SK-N-SH (cell line): ENCODE measurements at regions not wholly inside any gene's neighbourhood (a gene's known extent, or its start where the extent isn't known, plus 50 kb on each side); places are given as distances from the start of the nearest gene placed in this dataset.

Experiments
- CTCF ChIA-PET: fragments of 300-600, 350-600 bp; formaldehyde crosslinking; extraction: SDS; loops from one replicate; lab custom pipeline; 2021; lab: Yijun Ruan, JAX
- POLR2A ChIA-PET: fragments of 350-600 bp; sonication (Branson Sonifier 250); formaldehyde crosslinking; extraction: SDS; loops from one replicate; lab custom pipeline; 2020; ENCODE audit warnings: antibody characterized with exemption, inconsistent platforms; lab: Yijun Ruan, JAX
- DNase-seq: peaks from one replicate; pipeline ENCODE4 v3.0.0; 2012
- H2AFZ ChIP-seq: fragments of 200-600 bp; sonication (generic); 2 replicates; pipeline ENCODE4 v1.8.1; 2016; ENCODE audit warnings: antibody characterized with exemption, mild to moderate bottlenecking, low read depth
- H3F3A ChIP-seq: fragments of 200-600 bp; sonication (generic); replicated peaks from 2 replicates; pipeline ENCODE3; 2016; ENCODE audit warnings: antibody characterized with exemption, mild to moderate bottlenecking; ENCODE audit not compliant: insufficient read depth
- H3K27ac ChIP-seq, 2 experiments: fragments of 200-500 bp in 1 of 2; fragments of 200-600 bp in 1 of 2; sonication (Bioruptor generic) in 1 of 2; sonication (generic), shearing (Covaris generic) in 1 of 2; 2 replicates each; pipeline versions ENCODE4 v1.5.1 to v1.6.1; 2014 to 2016; ENCODE audit warnings: low read depth in 2 of 2, inconsistent platforms in 1 of 2, low read length in 1 of 2, mild to moderate bottlenecking in 1 of 2, mixed read lengths in 1 of 2
- H3K27me3 ChIP-seq: fragments of 200-600 bp; sonication (generic), shearing (Covaris generic); 2 replicates; pipeline ENCODE4 v1.6.1; 2016; ENCODE audit warnings: mixed run types; ENCODE audit not compliant: insufficient read depth
- H3K36me3 ChIP-seq, 2 experiments: fragments of 200-500 bp in 1 of 2; fragments of 200-600 bp in 1 of 2; sonication (Bioruptor generic) in 1 of 2; sonication (generic) in 1 of 2; replicated peaks in 1 of 2; 2 replicates each; pipeline versions ENCODE3 to v1.5.1; 2014 to 2016; ENCODE audit warnings: low read length in 1 of 2, mild to moderate bottlenecking in 1 of 2; ENCODE audit not compliant: insufficient read depth in 2 of 2, control insufficient read depth in 1 of 2
- H3K4me1 ChIP-seq, 2 experiments: fragments of 200-500 bp in 1 of 2; fragments of 200-600 bp in 1 of 2; sonication (Bioruptor generic) in 1 of 2; sonication (generic), shearing (Covaris generic) in 1 of 2; 2 replicates each; pipeline versions ENCODE4 v1.5.1 to v1.6.1; 2014 to 2016; ENCODE audit warnings: low read depth in 1 of 2, low read length in 1 of 2, mixed run types in 1 of 2; ENCODE audit not compliant: insufficient read depth in 2 of 2, control insufficient read depth in 1 of 2
- H3K4me2 ChIP-seq: fragments of 200-600 bp; sonication (generic), shearing (Covaris generic); 2 replicates; pipeline ENCODE4 v1.6.1; 2017; ENCODE audit warnings: mixed run types
- H3K4me3 ChIP-seq, 2 experiments: fragments of 200-500 bp in 1 of 2; fragments of 200-600 bp in 1 of 2; sonication (Bioruptor generic) in 1 of 2; sonication (generic), shearing (Covaris generic) in 1 of 2; 2 replicates each; pipeline versions ENCODE4 v1.5.1 to v1.8.1; 2014 to 2016; ENCODE audit warnings: low read depth in 2 of 2, inconsistent platforms in 1 of 2, low read length in 1 of 2, mild to moderate bottlenecking in 1 of 2, mixed read lengths in 1 of 2, moderate library complexity in 1 of 2
- H3K79me2 ChIP-seq: fragments of 200-600 bp; sonication (generic); 2 replicates; pipeline ENCODE4 v1.8.1; 2017; ENCODE audit warnings: mild to moderate bottlenecking; ENCODE audit not compliant: insufficient read depth
- H3K9ac ChIP-seq: fragments of 200-600 bp; sonication (generic); 2 replicates; pipeline ENCODE4 v1.6.1; 2017; ENCODE audit warnings: mixed run types
- H3K9me2 ChIP-seq: fragments of 200-600 bp; sonication (generic); 2 replicates; pipeline ENCODE4 v1.6.1; 2017; ENCODE audit warnings: mixed run types
- H3K9me3 ChIP-seq: fragments of 200-600 bp; sonication (generic); 2 replicates; pipeline ENCODE4 v1.6.1; 2017; ENCODE audit warnings: mixed run types, mild to moderate bottlenecking, moderate library complexity
- H4K20me1 ChIP-seq: fragments of 200-600 bp; sonication (generic); 2 replicates; pipeline ENCODE4 v1.6.1; 2017; ENCODE audit warnings: mild to moderate bottlenecking, mixed run types; ENCODE audit not compliant: insufficient read depth
- EP300 ChIP-seq, 2 experiments: IDR thresholded peaks; 2 replicates each; pipeline versions ENCODE4 v1.4.0 to v1.6.1; 2012; ENCODE audit warnings: borderline replicate concordance in 1 of 2, low read depth in 1 of 2, low read length in 1 of 2
- FOSL2 ChIP-seq: IDR thresholded peaks from 2 replicates; pipeline ENCODE4 v1.4.0; 2012; ENCODE audit warnings: low read depth, mild to moderate bottlenecking, moderate library complexity, borderline replicate concordance
- FOXM1 ChIP-seq: IDR thresholded peaks from 2 replicates; pipeline ENCODE4 v1.4.0; 2012; ENCODE audit warnings: low read depth, mild to moderate bottlenecking
- GABPA ChIP-seq: IDR thresholded peaks from 2 replicates; pipeline ENCODE4 v1.4.0; 2012; ENCODE audit warnings: low read depth, mild to moderate bottlenecking
- GATA2 ChIP-seq: sonication (generic); formaldehyde crosslinking; IDR thresholded peaks from 2 replicates; pipeline ENCODE4 v1.5.0; 2020; ENCODE audit warnings: mild to moderate bottlenecking, missing genetic modification reagents
- IRF3 ChIP-seq: fragments of 150-350 bp; IDR thresholded peaks from 2 replicates; pipeline ENCODE4 v1.6.1; 2016; ENCODE audit warnings: mild to moderate bottlenecking, low read depth, low read length
- MEF2A ChIP-seq: IDR thresholded peaks from 2 replicates; pipeline ENCODE4 v1.4.0; 2012; ENCODE audit warnings: low read depth, borderline replicate concordance
- MXI1 ChIP-seq: IDR thresholded peaks from 2 replicates; pipeline ENCODE4 v1.6.1; 2012; ENCODE audit warnings: mild to moderate bottlenecking, low read depth, low read length, improper control_type of control experiment
- NFIC ChIP-seq: IDR thresholded peaks from 2 replicates; pipeline ENCODE4 v1.4.0; 2012; ENCODE audit warnings: borderline replicate concordance
- NRF1 ChIP-seq: IDR thresholded peaks from 2 replicates; pipeline ENCODE4 v1.6.1; 2012; ENCODE audit warnings: low read depth, mild to moderate bottlenecking, low read length
- POLR2AphosphoS5 ChIP-seq: IDR thresholded peaks from 2 replicates; pipeline ENCODE4 v1.6.1; 2012; ENCODE audit warnings: low read depth, low read length
- RAD21 ChIP-seq: IDR thresholded peaks from 2 replicates; pipeline ENCODE4 v1.6.1; 2012; ENCODE audit warnings: mild to moderate bottlenecking, low read length
- RCOR1 ChIP-seq: fragments of 150-350 bp; IDR thresholded peaks from 2 replicates; pipeline ENCODE4 v1.6.1; 2017; ENCODE audit warnings: antibody characterized with exemption, low read length
- RFX5 ChIP-seq: IDR thresholded peaks from 2 replicates; pipeline ENCODE4 v1.6.1; 2012; ENCODE audit warnings: mild to moderate bottlenecking, improper control_type of control experiment, low read length
- RXRA ChIP-seq: IDR thresholded peaks from 2 replicates; pipeline ENCODE4 v1.4.0; 2012; ENCODE audit warnings: low read depth, mild to moderate bottlenecking, borderline replicate concordance
- SIN3A ChIP-seq: IDR thresholded peaks from 2 replicates; pipeline ENCODE4 v1.6.1; 2012; ENCODE audit warnings: low read depth, mild to moderate bottlenecking, low read length, moderate library complexity, borderline replicate concordance
- SMC3 ChIP-seq: IDR thresholded peaks from 2 replicates; pipeline ENCODE4 v1.6.1; 2012; ENCODE audit warnings: low read depth, low read length, improper control_type of control experiment
- TAF1 ChIP-seq: IDR thresholded peaks from 2 replicates; pipeline ENCODE4 v1.6.1; 2012; ENCODE audit warnings: low read depth, mild to moderate bottlenecking, low read length, moderate library complexity, borderline replicate concordance
- TCF12 ChIP-seq: IDR thresholded peaks from 2 replicates; pipeline ENCODE4 v1.4.0; 2012
- TEAD4 ChIP-seq: IDR thresholded peaks from 2 replicates; pipeline ENCODE4 v1.4.0; 2012; ENCODE audit warnings: mild to moderate bottlenecking, borderline replicate concordance; ENCODE audit not compliant: insufficient read depth
- YY1 ChIP-seq: IDR thresholded peaks from 2 replicates; pipeline ENCODE4 v1.4.0; 2012; ENCODE audit warnings: low read depth, mild to moderate bottlenecking
- ZBTB33 ChIP-seq: IDR thresholded peaks from 2 replicates; pipeline ENCODE4 v1.4.0; 2012; ENCODE audit warnings: low read depth, borderline replicate concordance
- WGBS: methylation state at CpG from one replicate; pipeline ENCODE4 v1.1.6; 2017; ENCODE audit warnings: low lambda C conversion rate; 5-methylcytosine and 5-hydroxymethylcytosine counted together
- TF ChIP-seq, protein P1 (sequence below): IDR thresholded peaks from 2 replicates; pipeline ENCODE4 v1.4.0; 2012; ENCODE audit warnings: low read depth

- no peak overlapping the region; a peak in 1 of 4 replicates for H3K27ac ChIP-seq
- no peak overlapping the region for H3K4me2 ChIP-seq
- no peaks in the 10 kb centered on the region for H3K9me3 ChIP-seq
- DNase-seq = no peak
- ChIA-PET CTCF (no interaction called here), POLR2A (no interaction called here)
- no peak overlapping the region for H3K9ac ChIP-seq
- no peak overlapping the region for H3K4me3 ChIP-seq
- H4K20me1 ChIP-seq = no peaks in the 10 kb centered on the region
- H3K36me3 ChIP-seq = no peaks in the 10 kb centered on the region
- peaks cover 0 to 21% of the 10 kb centered on the region in 2 experiments; a peak in 3 of 4 replicates for H3K4me1 ChIP-seq
- no peaks in the 10 kb centered on the region for H3K27me3 ChIP-seq
- no peaks in the 10 kb centered on the region for H3K79me2 ChIP-seq
- 96% methylated on average over 13 of the region's 13 CpGs for WGBS
- H2AFZ ChIP-seq = no peak overlapping the region
- peaks cover 9% of the 10 kb centered on the region for H3F3A ChIP-seq
- TF ChIP-seq RFX5 = no peak
- TF ChIP-seq POLR2AphosphoS5 = no peak
- TF ChIP-seq MEF2A = no peak
- TF ChIP-seq NFIC = no peak
- no peak for TF ChIP-seq RAD21
- no peak for TF ChIP-seq FOXM1
- no peak for TF ChIP-seq NRF1
- no peak for TF ChIP-seq GATA2 (CRISPR knock-in tag)
- no peak for TF ChIP-seq EP300 (IDR thresholded peaks at IDR 0.05; ENCODE audit: borderline replicate concordance in 1 of 2, low read depth in 1 of 2, low read length in 1 of 2)
- no peak for TF ChIP-seq SMC3
- no peak for TF ChIP-seq IRF3
- TF ChIP-seq YY1 = no peak
- no peak for TF ChIP-seq RXRA
- no peak for TF ChIP-seq FOSL2
- H3K9me2 ChIP-seq = no peaks in the 10 kb centered on the region
These were observed 91.3 kb upstream of the ADGRF1 start for GRCh38 chr6:47133230-47134000.

DNA sequence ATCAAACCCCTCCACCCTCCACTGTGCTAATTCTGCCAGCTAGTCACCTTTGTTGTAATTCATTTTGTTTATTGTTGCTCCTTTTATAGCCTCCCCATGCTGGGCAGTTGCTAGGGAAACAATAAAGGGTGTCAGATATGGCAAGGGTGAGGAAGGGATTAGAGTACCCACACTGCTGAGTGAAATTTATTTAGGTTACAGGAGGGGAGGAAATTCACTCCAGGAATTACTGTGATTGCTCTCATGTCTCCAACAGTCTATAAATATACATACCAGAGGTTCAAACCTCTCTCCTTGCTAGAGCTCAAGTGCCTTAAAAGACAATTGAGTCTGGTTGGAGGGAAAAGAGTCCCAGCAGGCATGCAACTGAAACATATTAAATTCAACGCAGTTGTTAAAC, 90.6 kb upstream of the ADGRF1 start:
- ChIA-PET POLR2A (no interaction called here), CTCF (no interaction called here)
- Histone ChIP-seq H3K9me2 (no peaks in the 10 kb centered on the region), H3F3A (peaks cover 9% of the 10 kb centered on the region), H3K4me3 (no peak overlapping the region), H4K20me1 (no peaks in the 10 kb centered on the region), H3K4me1 (peaks cover 0 to 20% of the 10 kb centered on the region in 2 experiments; a peak in 3 of 4 replicates), H3K9me3 (no peaks in the 10 kb centered on the region), H3K4me2 (no peak overlapping the region), H3K27me3 (no peaks in the 10 kb centered on the region), H3K36me3 (no peaks in the 10 kb centered on the region), H3K27ac (no peak overlapping the region), H3K9ac (no peak overlapping the region), H3K79me2 (no peaks in the 10 kb centered on the region), H2AFZ (no peak overlapping the region)
- TF ChIP-seq RFX5 (no peak), TAF1 (no peak), NFIC (no peak), GATA2 (CRISPR knock-in tag) (no peak), MXI1 (no peak), GABPA (no peak), SIN3A (no peak), RAD21 (no peak), TEAD4 (no peak), ZBTB33 (no peak), SMC3 (no peak), RXRA (no peak), RCOR1 (no peak), TCF12 (no peak)
- TF ChIP-seq, protein P1, sequence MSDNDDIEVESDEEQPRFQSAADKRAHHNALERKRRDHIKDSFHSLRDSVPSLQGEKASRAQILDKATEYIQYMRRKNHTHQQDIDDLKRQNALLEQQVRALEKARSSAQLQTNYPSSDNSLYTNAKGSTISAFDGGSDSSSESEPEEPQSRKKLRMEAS = no peak
- WGBS = 95% methylated on average over 1 of the region's 1 CpG
- no peak for DNase-seq
